DND-41 (cell line): ENCODE measurements at regions not wholly inside any gene's neighbourhood (a gene's known extent, or its start where the extent isn't known, plus 50 kb on each side); places are given as distances from the start of the nearest gene placed in this dataset.

Experiments
- CTCF ChIP-seq: IDR thresholded peaks from 2 replicates; pipeline ENCODE4 v1.5.1; 2012; ENCODE audit warnings: borderline replicate concordance, low read length, moderate library complexity, mild to moderate bottlenecking; ENCODE audit not compliant: poor library complexity, severe bottlenecking; ENCODE audit errors: extremely low read depth
- EZH2 ChIP-seq: IDR thresholded peaks from 3 replicates; pipeline ENCODE4 v1.6.1; 2012; ENCODE audit warnings: borderline replicate concordance, low read depth, mild to moderate bottlenecking, moderate library complexity, low read length, inconsistent platforms; ENCODE audit not compliant: severe bottlenecking

- no peak for TF ChIP-seq EZH2
- TF ChIP-seq CTCF, result no peak
Measured at GRCh38 chrX:95612350-95612749, 1072.3 kb upstream of the DIAPH2 start.
